NCI-H2081 (cell line): ENCODE measurements at regions not wholly inside any gene's neighbourhood (a gene's known extent, or its start where the extent isn't known, plus 50 kb on each side); places are given as distances from the start of the nearest gene placed in this dataset.
"Not testable (repeated sequence)": the region's sequence is repeated elsewhere in the genome, so short reads cannot be mapped to it uniquely, and the experiment has no call there.

ENCODE experiments used
- DNase-seq, 2 experiments: peaks; one replicate each; lab custom pipeline; 2025; lab: John Stamatoyannopoulos, UW

DNA sequence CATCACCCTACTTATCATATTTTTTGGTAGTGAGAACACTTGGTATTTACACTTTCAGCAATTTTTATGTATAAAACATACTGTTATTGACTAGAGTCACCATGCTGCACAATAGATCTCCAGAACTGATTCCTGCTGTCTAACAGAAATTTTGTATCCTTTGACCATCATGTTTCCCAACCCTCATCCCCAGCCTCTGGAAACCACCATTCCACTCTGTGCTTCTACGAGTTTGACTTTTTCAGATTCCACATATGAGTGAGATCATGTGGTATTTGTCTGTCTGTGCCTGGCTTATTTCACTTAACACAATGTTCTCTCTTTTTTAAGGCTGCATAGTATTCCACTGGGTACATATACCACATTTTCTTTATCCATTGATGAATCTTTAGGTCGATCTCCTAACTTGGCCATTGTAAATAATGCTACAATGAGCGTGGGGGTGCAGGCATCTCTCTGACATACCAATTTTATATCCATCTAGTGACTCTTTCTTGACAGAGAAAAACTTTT is 115.9 kb upstream of the RUNX1 start:
- DNase-seq, result no peak

GRCh38 chr21:35164380-35164779 is 115.3 kb upstream of the RUNX1 start:
- no peak for DNase-seq

DNA sequence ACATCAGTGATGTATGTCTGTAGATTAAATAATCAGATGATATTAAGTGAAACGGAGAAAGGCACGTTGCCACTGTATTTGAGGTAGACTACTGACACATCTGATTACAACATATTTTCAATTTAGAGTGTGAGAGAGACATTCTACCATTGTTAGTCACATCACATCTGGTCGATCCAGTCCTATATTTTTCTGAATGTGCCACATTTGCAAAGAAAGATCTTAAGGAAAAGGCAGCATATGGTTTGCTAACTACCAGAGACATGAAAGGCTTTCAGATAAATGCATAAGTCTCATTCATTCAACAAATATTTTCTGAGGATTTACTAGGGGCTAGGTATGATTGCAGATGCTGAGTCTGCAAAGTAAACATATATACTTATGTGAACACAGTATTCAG is 114.3 kb upstream of the RUNX1 start:
- DNase-seq, result no peak

- no peak for DNase-seq
Observed at GRCh38 chr21:35162831-35163230, 113.7 kb upstream of the RUNX1 start.

DNA sequence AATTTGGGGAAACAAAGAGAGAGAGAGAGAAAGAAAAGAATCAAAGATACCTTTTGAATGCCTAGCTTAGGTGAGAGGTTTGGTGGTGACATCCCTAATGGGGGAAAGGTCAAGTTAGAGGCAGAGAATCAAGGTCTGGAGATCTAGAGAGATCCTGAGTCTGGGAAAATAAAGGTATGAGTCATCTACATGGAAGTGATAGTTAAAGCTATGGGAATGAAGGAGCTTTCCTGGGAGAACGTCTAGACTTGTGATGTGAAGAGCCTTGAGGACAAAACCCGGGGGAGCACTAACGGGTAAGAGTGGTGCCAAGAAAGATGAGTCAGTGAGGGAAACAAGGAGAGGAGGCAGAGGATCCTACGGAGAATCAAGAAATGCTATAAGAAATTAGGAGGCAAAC is 110.8 kb upstream of the RUNX1 start:
- DNase-seq, result no peak

DNA sequence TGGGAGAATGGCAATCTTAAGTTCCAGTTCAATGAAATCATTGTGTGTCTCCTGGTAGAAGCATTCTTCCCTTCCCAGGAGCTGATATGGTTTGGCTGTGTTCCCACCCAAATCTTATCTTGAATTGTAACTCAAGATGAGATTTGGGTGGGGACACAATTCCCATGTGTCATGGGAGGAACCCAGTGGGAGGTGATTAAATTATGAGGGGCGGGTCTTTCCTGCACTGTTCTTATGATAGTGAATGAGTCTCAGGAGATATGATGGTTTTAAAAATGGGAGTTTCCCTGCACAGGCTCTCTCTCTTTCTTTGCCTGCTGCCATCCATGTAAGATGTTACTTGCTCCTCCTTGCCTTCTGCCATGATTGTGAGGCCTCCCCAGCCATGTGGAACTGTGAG is 108.3 kb upstream of the RUNX1 start:
- not testable (repeated sequence) for DNase-seq

GRCh38 chr21:35156293-35157278 is 107.5 kb upstream of the RUNX1 start:
- no peak for DNase-seq

DNA sequence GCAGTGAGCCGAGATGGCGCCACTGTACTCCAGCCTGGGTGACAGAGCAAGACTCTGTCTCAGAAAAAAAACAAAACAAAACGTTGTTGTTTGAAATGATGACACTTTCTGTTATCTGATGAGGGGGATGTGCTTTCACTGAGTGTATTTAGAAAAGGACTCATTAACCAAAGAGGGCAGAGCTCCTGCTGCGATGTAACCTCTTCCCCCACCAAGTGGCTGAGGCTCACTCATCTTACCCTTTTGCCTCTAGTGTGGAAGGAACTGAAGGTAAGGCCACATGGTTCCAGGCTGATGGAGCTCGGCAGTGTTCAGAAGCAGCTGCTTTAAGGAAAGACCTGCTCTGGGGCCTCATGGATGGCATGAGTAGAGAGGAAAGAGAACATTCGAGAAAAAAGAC is 105.7 kb upstream of the RUNX1 start:
- DNase-seq, result no peak

DNA sequence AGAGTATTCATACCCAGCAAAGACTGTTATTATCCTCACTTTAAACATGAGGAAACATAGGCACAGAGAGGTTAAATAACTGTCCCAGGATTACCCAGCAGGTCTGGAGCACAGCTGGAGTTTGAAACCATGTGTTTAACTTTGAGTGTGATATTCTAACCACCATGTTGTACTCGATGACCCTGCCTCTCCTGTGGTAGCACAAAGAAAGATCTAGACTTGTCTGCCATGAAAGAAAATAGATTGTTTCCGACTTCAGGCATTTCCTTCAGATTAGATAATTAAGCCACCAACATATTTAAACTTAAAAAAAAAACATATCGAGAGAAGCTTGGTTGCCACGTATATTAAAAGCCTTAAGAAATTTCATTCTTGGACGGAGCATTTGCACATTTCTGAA is 104.6 kb upstream of the RUNX1 start:
- no peak for DNase-seq

GRCh38 chr21:35150562-35151226 is 101.6 kb upstream of the RUNX1 start:
- DNase-seq, result no peak

DNA sequence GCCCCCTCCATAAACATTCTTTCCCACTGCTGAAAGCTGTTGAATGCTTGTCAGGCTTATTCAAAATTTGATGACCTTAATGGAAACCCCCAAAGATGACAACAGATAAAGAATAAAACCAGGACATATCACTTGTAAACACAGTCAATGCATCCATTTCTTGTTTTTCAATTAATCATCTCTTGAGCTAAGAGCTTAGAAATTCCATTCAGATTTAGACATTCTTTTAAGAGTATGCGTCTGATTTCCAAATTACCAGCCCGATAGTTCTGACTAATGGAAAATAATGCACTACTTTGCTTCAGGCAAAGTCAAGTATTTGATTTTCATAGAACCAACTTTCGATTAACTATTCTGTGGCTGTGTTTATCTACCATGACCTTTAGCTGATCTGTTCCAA is 100.6 kb upstream of the RUNX1 start:
- no peak for DNase-seq

GRCh38 chr21:35147439-35147838 is 98.3 kb upstream of the RUNX1 start:
- DNase-seq, result no peak

DNA sequence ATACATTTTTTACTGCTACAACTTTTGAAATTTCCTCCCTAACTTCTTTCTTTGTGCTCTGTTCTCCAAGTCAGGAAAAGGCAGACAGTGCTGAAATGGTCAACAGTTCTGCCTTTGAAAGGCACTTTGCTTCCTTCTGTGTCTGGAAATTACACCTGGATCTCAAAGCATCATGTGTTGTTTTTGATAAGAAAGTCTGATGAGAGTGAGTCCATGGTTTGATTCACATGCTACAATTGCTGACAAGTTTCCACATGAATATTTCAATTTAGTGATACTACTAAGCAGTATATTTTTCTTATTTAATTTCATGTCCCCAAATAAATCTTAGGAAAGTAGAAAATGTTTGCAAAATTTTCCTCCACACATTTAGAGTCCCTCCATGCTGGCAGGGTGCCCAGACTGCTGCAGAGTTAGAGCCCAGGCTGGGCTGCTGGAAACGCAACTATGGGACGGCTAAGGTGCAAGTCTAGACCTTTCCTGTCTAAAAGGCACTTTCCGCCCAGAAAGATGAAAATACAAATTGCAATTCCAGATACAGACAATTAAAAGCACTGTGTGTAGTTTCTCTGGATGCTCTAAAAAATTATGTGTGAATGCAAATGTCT is 96.6 kb upstream of the RUNX1 start:
- DNase-seq, result no peak

DNA sequence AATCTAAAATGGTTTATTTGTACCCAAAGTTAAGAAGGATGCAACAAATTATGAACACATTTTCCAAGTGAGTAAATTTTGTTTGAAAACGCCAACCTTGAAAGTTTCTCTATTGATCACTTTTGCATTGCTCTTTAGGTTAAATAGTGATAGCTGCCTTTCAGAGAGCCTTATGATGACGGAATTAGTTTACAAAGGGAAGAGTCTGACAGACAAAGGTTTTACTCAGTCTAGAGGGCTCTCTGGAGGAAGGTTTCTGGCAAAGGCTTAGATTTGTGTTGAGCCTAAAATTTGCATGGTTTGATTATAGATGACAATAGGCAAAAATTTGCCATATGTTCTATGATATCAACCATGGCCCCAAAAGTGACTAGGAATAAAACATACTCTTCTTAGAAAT is 95.9 kb upstream of the RUNX1 start:
- no peak for DNase-seq

- no peak for DNase-seq
Observed at GRCh38 chr21:35142036-35142815, 93.1 kb upstream of the RUNX1 start.

DNA sequence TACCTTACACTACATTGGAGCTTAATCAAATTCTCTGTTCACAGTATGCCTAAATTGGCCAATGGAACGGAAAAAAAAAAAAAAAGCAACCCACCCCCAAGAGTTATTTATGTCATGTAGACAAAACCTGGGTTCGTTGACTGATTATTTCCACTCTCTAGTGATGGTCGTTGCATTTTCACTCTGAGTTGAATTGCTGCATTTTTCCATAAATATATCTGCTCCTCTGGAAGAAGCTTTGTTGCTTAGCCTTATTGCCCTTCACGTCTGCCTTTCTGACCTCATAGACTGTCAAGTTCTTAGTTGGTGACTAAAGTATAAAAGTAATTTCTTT is 90.2 kb upstream of the RUNX1 start:
- DNase-seq, result no peak

- peak in 1 of 2 experiments; percentile 0 for DNase-seq
Observed at GRCh38 chr21:35138665-35139381, 89.7 kb upstream of the RUNX1 start.

DNA sequence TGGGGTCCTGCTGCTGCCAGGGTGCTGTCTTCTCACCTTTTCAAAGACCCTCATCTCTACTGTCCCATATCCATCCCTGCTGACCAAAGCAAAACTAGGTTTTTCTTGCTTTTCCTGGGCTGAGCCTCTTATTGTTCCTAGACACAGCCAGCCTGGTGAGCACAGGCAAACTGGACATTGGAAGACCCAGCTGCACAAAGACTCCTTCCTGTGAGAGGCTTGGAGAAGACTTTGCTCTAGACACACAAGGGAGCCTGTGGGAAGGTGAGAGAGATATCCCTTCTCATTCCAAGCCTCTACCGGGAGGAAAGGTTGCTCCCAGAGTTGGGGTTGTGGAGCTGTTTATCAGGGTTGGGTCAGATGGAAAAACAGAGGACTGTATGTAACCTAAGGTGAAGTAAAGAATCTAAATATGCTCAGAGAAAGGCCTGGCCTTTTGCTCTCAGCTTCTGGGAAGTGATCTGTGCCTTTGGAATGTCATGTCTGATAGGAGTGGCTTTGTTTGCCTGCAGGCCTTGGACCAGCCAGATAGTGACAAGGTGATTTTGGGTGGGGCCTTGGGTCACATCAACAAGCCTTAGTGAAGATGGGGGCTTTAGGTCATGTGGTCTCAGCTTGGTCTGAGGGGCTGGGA is 87.6 kb upstream of the RUNX1 start:
- no peak for DNase-seq

GRCh38 chr21:35136106-35136505 is 87.0 kb upstream of the RUNX1 start:
- DNase-seq, result no peak

DNA sequence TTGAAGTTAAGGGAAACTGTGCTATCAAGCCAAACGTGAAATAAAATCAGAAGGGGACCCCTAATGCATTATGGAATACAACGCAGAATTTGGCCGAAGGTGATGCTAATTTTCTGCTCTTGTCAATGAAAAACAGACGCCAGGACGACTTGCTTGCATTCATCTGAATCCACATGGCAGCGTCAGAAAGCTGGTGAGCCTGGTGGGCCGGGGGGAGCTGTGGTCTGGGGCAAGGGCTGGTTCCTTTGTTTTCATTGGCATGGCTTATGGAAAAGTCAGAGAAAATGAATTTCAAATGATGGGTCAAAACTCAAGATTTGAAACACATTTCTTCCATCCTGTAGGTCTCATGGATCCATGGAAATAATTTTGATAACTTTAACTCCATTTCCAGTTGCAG is 86.4 kb upstream of the RUNX1 start:
- no peak for DNase-seq

DNA sequence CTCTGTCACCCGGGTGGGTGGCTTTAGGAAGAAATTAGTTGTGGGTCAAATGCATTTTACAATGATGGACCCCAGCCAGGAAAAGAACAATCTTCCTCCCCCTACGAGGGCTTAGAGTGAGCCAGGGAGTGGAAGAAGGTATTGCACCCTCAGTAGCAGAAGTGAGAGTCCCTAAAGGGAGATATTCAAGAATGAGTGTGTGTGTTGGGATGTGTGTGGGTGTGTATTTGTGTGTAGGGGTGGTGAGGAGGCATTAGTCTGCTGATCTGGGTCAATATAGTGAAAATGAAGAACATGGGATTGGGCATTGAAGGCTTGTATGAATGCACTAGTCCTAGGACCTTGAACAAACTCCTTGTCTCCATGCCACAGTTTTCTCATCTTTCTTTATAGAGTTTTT is 85.2 kb upstream of the RUNX1 start:
- no peak for DNase-seq
